ENCODE measurements at regions not wholly inside any gene's neighbourhood (a gene's known extent, or its start where the extent isn't known, plus 50 kb on each side); places are given as distances from the start of the nearest gene placed in this dataset.
A peak's percentile ranks its signal among the peaks of the same experiment; 100 is the strongest.

GRCh38 chr2:12870692-12871091, 154.0 kb downstream of the TRIB2 start:
- WGBS (ENCODE audit: insufficient coverage): no CpG with 5 or more reads among the region's 1 CpG
- no peaks in the 10 kb centered on the region for H3K27me3 ChIP-seq (ENCODE audit: control insufficient read depth, insufficient read depth, low read length)
- no peaks in the 10 kb centered on the region for H3K4me1 ChIP-seq (ENCODE audit: control insufficient read depth, insufficient read depth, low read length)
- H3K9me3 ChIP-seq (replicated peaks; ENCODE audit: control insufficient read depth, low read depth, low read length): no peaks in the 10 kb centered on the region
- DNase-seq: no peak
- H3K36me3 ChIP-seq (ENCODE audit: control insufficient read depth, insufficient read depth, low read length): no peaks in the 10 kb centered on the region
- no peak overlapping the region for H3K27ac ChIP-seq (ENCODE audit: low read length)
- H3K4me3 ChIP-seq (ENCODE audit: low read length): no peak overlapping the region

GRCh38 chr2:12871694-12872315, 155.1 kb downstream of the TRIB2 start:
- Histone ChIP-seq H3K9me3 (replicated peaks; ENCODE audit: control insufficient read depth, low read depth, low read length) (no peaks in the 10 kb centered on the region), H3K4me1 (ENCODE audit: control insufficient read depth, insufficient read depth, low read length) (no peaks in the 10 kb centered on the region), H3K36me3 (ENCODE audit: control insufficient read depth, insufficient read depth, low read length) (no peaks in the 10 kb centered on the region), H3K4me3 (ENCODE audit: low read length) (no peak overlapping the region), H3K27ac (ENCODE audit: low read length) (no peak overlapping the region), H3K27me3 (ENCODE audit: control insufficient read depth, insufficient read depth, low read length) (no peaks in the 10 kb centered on the region)
- DNase-seq: no peak
- WGBS (ENCODE audit: insufficient coverage): 62% methylated on average over 2 of the region's 6 CpGs

- Histone ChIP-seq H3K27ac (ENCODE audit: low read length) (no peak overlapping the region), H3K4me1 (ENCODE audit: control insufficient read depth, insufficient read depth, low read length) (no peaks in the 10 kb centered on the region), H3K36me3 (ENCODE audit: control insufficient read depth, insufficient read depth, low read length) (no peaks in the 10 kb centered on the region), H3K27me3 (ENCODE audit: control insufficient read depth, insufficient read depth, low read length) (no peaks in the 10 kb centered on the region), H3K9me3 (replicated peaks; ENCODE audit: control insufficient read depth, low read depth, low read length) (no peaks in the 10 kb centered on the region), H3K4me3 (ENCODE audit: low read length) (no peak overlapping the region)
- no peak for DNase-seq
- no CpG with 5 or more reads among the region's 2 CpGs for WGBS (ENCODE audit: insufficient coverage)
Measured at GRCh38 chr2:12877761-12878160, 161.0 kb downstream of the TRIB2 start.

GRCh38 chr2:12879649-12880048, 162.9 kb downstream of the TRIB2 start:
- Histone ChIP-seq H3K4me3 (ENCODE audit: low read length) (no peak overlapping the region), H3K27ac (ENCODE audit: low read length) (no peak overlapping the region), H3K27me3 (ENCODE audit: control insufficient read depth, insufficient read depth, low read length) (no peaks in the 10 kb centered on the region), H3K4me1 (ENCODE audit: control insufficient read depth, insufficient read depth, low read length) (peaks cover 5% of the 10 kb centered on the region), H3K9me3 (replicated peaks; ENCODE audit: control insufficient read depth, low read depth, low read length) (no peaks in the 10 kb centered on the region), H3K36me3 (ENCODE audit: control insufficient read depth, insufficient read depth, low read length) (no peaks in the 10 kb centered on the region)
- no peak for DNase-seq
- no CpG with 5 or more reads among the region's 1 CpG for WGBS (ENCODE audit: insufficient coverage)

- Histone ChIP-seq H3K9me3 (replicated peaks; ENCODE audit: control insufficient read depth, low read depth, low read length) (no peaks in the 10 kb centered on the region), H3K27ac (ENCODE audit: low read length) (no peak overlapping the region), H3K36me3 (ENCODE audit: control insufficient read depth, insufficient read depth, low read length) (no peaks in the 10 kb centered on the region), H3K4me3 (ENCODE audit: low read length) (no peak overlapping the region), H3K4me1 (ENCODE audit: control insufficient read depth, insufficient read depth, low read length) (peaks cover 9% of the 10 kb centered on the region), H3K27me3 (ENCODE audit: control insufficient read depth, insufficient read depth, low read length) (no peaks in the 10 kb centered on the region)
- DNase-seq: no peak
- 63% methylated on average over 3 of the region's 7 CpGs for WGBS (ENCODE audit: insufficient coverage)
Measured at GRCh38 chr2:12881952-12882351, 165.2 kb downstream of the TRIB2 start.

GRCh38 chr2:12882393-12882792, 165.7 kb downstream of the TRIB2 start:
- H3K4me1 ChIP-seq (ENCODE audit: control insufficient read depth, insufficient read depth, low read length): peaks cover 9% of the 10 kb centered on the region
- no peaks in the 10 kb centered on the region for H3K9me3 ChIP-seq (replicated peaks; ENCODE audit: control insufficient read depth, low read depth, low read length)
- no peak for DNase-seq
- H3K36me3 ChIP-seq (ENCODE audit: control insufficient read depth, insufficient read depth, low read length): no peaks in the 10 kb centered on the region
- 42% methylated on average over 2 of the region's 2 CpGs for WGBS (ENCODE audit: insufficient coverage)
- H3K27ac ChIP-seq (ENCODE audit: low read length): no peak overlapping the region
- H3K27me3 ChIP-seq (ENCODE audit: control insufficient read depth, insufficient read depth, low read length): no peaks in the 10 kb centered on the region
- no peak overlapping the region for H3K4me3 ChIP-seq (ENCODE audit: low read length)

GRCh38 chr2:12883906-12884305, 167.2 kb downstream of the TRIB2 start:
- DNase-seq: peak; percentile 9
- no peaks in the 10 kb centered on the region for H3K27me3 ChIP-seq (ENCODE audit: control insufficient read depth, insufficient read depth, low read length)
- no peaks in the 10 kb centered on the region for H3K36me3 ChIP-seq (ENCODE audit: control insufficient read depth, insufficient read depth, low read length)
- H3K4me3 ChIP-seq (ENCODE audit: low read length): no peak overlapping the region
- peaks cover 9% of the 10 kb centered on the region for H3K4me1 ChIP-seq (ENCODE audit: control insufficient read depth, insufficient read depth, low read length)
- H3K9me3 ChIP-seq (replicated peaks; ENCODE audit: control insufficient read depth, low read depth, low read length): no peaks in the 10 kb centered on the region
- H3K27ac ChIP-seq (ENCODE audit: low read length): no peak overlapping the region
- WGBS (ENCODE audit: insufficient coverage): no CpG with 5 or more reads among the region's 2 CpGs

GRCh38 chr2:12884713-12885282, 168.1 kb downstream of the TRIB2 start:
- H3K27ac ChIP-seq (ENCODE audit: low read length): no peak overlapping the region
- H3K4me3 ChIP-seq (ENCODE audit: low read length): no peak overlapping the region
- no peaks in the 10 kb centered on the region for H3K27me3 ChIP-seq (ENCODE audit: control insufficient read depth, insufficient read depth, low read length)
- DNase-seq: peak; percentile 56
- H3K9me3 ChIP-seq (replicated peaks; ENCODE audit: control insufficient read depth, low read depth, low read length): no peaks in the 10 kb centered on the region
- no peaks in the 10 kb centered on the region for H3K36me3 ChIP-seq (ENCODE audit: control insufficient read depth, insufficient read depth, low read length)
- peaks cover 9% of the 10 kb centered on the region for H3K4me1 ChIP-seq (ENCODE audit: control insufficient read depth, insufficient read depth, low read length)
- WGBS (ENCODE audit: insufficient coverage): 75% methylated on average over 2 of the region's 7 CpGs

- 0% methylated on average over 1 of the region's 4 CpGs for WGBS (ENCODE audit: insufficient coverage)
- Histone ChIP-seq H3K27ac (ENCODE audit: low read length) (no peak overlapping the region), H3K9me3 (replicated peaks; ENCODE audit: control insufficient read depth, low read depth, low read length) (peaks cover 10% of the 10 kb centered on the region), H3K36me3 (ENCODE audit: control insufficient read depth, insufficient read depth, low read length) (no peaks in the 10 kb centered on the region), H3K27me3 (ENCODE audit: control insufficient read depth, insufficient read depth, low read length) (no peaks in the 10 kb centered on the region), H3K4me3 (ENCODE audit: low read length) (no peak overlapping the region), H3K4me1 (ENCODE audit: control insufficient read depth, insufficient read depth, low read length) (peaks cover 6% of the 10 kb centered on the region)
- DNase-seq: peak; percentile 35
Measured at GRCh38 chr2:12890066-12890465, 173.3 kb downstream of the TRIB2 start.

GRCh38 chr2:12890481-12890991, 173.8 kb downstream of the TRIB2 start:
- H3K4me1 ChIP-seq (ENCODE audit: control insufficient read depth, insufficient read depth, low read length): peaks cover 6% of the 10 kb centered on the region
- no peaks in the 10 kb centered on the region for H3K27me3 ChIP-seq (ENCODE audit: control insufficient read depth, insufficient read depth, low read length)
- WGBS (ENCODE audit: insufficient coverage): 80% methylated on average over 4 of the region's 6 CpGs
- H3K4me3 ChIP-seq (ENCODE audit: low read length): no peak overlapping the region
- H3K36me3 ChIP-seq (ENCODE audit: control insufficient read depth, insufficient read depth, low read length): no peaks in the 10 kb centered on the region
- no peak overlapping the region for H3K27ac ChIP-seq (ENCODE audit: low read length)
- peaks cover 11% of the 10 kb centered on the region for H3K9me3 ChIP-seq (replicated peaks; ENCODE audit: control insufficient read depth, low read depth, low read length)
- DNase-seq: no peak
